OCI-LY3 (cell line): ENCODE measurements at regions not wholly inside any gene's neighbourhood (a gene's known extent, or its start where the extent isn't known, plus 50 kb on each side); places are given as distances from the start of the nearest gene placed in this dataset.

ENCODE experiments used
- H2AFZ ChIP-seq: fragments of 200-600, 300-600 bp; shearing (Covaris generic); 2 replicates; pipeline ENCODE4 v1.6.0; 2014; ENCODE audit warnings: antibody characterized with exemption, low read depth, low read length
- H3K27ac ChIP-seq: fragments of 200-600, 300-600 bp; sonication (generic); 2 replicates; pipeline ENCODE4 v1.5.1; 2014; ENCODE audit warnings: mild to moderate bottlenecking, low read length, moderate library complexity, mixed read lengths
- H3K27me3 ChIP-seq: fragments of 200-600, 300-600 bp; sonication (generic); 2 replicates; pipeline ENCODE4 v1.6.1; 2014; ENCODE audit warnings: low read depth, low read length, mixed read lengths
- H3K36me3 ChIP-seq: fragments of 200-600, 300-600 bp; sonication (generic); replicated peaks from 2 replicates; pipeline ENCODE3; 2014; ENCODE audit warnings: low read depth, low read length, mixed read lengths
- H3K4me1 ChIP-seq: fragments of 300-600, 200-600 bp; sonication (generic); 2 replicates; pipeline ENCODE4 v1.6.1; 2014; ENCODE audit warnings: low read length, mixed read lengths
- H3K4me2 ChIP-seq: fragments of 200-600, 300-600 bp; sonication (generic); 2 replicates; pipeline ENCODE4 v1.6.1; 2014; ENCODE audit warnings: low read length, mixed read lengths
- H3K4me3 ChIP-seq: fragments of 300-600, 200-600 bp; sonication (generic); 2 replicates; pipeline ENCODE4 v1.5.1; 2014; ENCODE audit warnings: antibody characterized with exemption, mild to moderate bottlenecking, low read length, moderate library complexity
- H3K79me2 ChIP-seq: fragments of 300-600, 200-600 bp; shearing (Covaris generic); 2 replicates; pipeline ENCODE4 v1.6.1; 2014; ENCODE audit warnings: mild to moderate bottlenecking, low read length, mixed read lengths
- H3K9ac ChIP-seq: fragments of 300-600, 200-600 bp; shearing (Covaris generic); 2 replicates; pipeline ENCODE4 v1.6.0; 2014; ENCODE audit warnings: mild to moderate bottlenecking, low read length, moderate library complexity
- H3K9me3 ChIP-seq: fragments of 200-600, 300-600 bp; shearing (Covaris generic); 2 replicates; pipeline ENCODE4 v1.6.1; 2014; ENCODE audit warnings: low read length, mixed read lengths; ENCODE audit not compliant: insufficient read depth
- H4K20me1 ChIP-seq: fragments of 200-600, 300-600 bp; sonication (generic); 2 replicates; pipeline ENCODE4 v1.6.1; 2016; ENCODE audit warnings: low read length, mixed read lengths; ENCODE audit not compliant: insufficient read depth
- EZH2phosphoT487 ChIP-seq: fragments of 200-600 bp; shearing (Covaris generic); IDR thresholded peaks from 2 replicates; pipeline ENCODE4 v1.6.1; 2018; ENCODE audit warnings: antibody characterized with exemption, mixed run types, low read depth
- TF ChIP-seq, protein P1 (sequence below): fragments of 200-600, 300-600 bp; sonication (generic); IDR thresholded peaks from 2 replicates; pipeline ENCODE4 v1.5.1; 2014; ENCODE audit warnings: antibody characterized with exemption, low read length, low read depth

DNA sequence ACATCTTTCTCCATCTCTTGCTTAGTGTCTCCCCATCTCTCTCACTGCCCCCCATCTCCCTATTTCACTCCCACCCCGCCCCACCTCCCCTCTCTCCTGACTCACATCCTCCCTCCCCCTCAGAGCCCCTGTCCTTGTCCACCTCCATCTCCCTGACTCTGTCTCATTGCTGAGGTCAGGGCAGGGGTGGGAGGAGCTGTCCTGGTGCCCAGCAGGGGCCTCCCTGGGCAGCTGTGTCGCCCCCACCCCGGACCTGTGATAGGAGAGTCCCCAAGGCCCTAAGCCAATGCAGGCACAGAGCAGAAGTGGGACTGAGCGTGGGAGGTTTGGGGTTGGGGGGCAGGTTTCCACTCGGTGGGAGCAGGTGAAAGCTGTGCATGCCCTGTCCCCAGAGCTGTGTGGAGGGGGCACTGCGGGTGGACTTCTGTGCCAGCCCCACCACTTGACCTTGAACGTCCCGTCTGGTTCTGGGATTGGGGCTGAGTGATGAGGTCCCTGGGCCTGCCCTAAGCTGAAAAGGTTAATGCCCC is 210.8 kb downstream of the TBC1D2B start:
- Histone ChIP-seq H4K20me1 (no peaks in the 10 kb centered on the region), H3K4me2 (no peak overlapping the region), H3K36me3 (no peaks in the 10 kb centered on the region), H3K9me3 (no peaks in the 10 kb centered on the region), H3K9ac (no peak overlapping the region), H3K4me3 (no peak overlapping the region), H3K27ac (no peak overlapping the region), H3K27me3 (no peaks in the 10 kb centered on the region), H3K79me2 (no peaks in the 10 kb centered on the region), H2AFZ (no peak overlapping the region), H3K4me1 (peaks cover 26% of the 10 kb centered on the region)
- no peak for TF ChIP-seq EZH2phosphoT487
- TF ChIP-seq, protein P1, sequence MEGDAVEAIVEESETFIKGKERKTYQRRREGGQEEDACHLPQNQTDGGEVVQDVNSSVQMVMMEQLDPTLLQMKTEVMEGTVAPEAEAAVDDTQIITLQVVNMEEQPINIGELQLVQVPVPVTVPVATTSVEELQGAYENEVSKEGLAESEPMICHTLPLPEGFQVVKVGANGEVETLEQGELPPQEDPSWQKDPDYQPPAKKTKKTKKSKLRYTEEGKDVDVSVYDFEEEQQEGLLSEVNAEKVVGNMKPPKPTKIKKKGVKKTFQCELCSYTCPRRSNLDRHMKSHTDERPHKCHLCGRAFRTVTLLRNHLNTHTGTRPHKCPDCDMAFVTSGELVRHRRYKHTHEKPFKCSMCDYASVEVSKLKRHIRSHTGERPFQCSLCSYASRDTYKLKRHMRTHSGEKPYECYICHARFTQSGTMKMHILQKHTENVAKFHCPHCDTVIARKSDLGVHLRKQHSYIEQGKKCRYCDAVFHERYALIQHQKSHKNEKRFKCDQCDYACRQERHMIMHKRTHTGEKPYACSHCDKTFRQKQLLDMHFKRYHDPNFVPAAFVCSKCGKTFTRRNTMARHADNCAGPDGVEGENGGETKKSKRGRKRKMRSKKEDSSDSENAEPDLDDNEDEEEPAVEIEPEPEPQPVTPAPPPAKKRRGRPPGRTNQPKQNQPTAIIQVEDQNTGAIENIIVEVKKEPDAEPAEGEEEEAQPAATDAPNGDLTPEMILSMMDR = no peak

DNA sequence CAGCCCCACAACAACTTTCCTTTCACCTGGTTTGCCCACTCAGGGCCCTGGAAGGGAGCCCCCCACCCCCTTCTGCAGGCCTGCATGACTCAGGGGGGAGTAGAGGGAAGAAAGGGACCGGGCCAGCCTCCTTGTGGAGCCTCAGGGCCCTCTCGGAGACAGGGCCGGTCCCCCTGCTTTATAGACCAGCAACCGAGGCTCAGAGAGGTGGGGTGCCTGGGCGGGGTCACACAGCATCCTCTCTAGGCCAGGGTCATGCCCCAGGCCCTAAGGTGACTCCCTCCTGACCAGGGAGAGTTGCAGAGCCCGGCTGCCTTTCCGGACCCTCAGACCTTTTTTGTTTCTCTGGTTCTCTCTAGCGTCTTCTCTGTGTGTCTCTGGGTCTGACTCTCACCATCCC is 211.3 kb downstream of the TBC1D2B start:
- no peaks in the 10 kb centered on the region for H3K27me3 ChIP-seq
- no peak overlapping the region for H3K9ac ChIP-seq
- no peak overlapping the region for H3K4me2 ChIP-seq
- no peaks in the 10 kb centered on the region for H3K79me2 ChIP-seq
- no peaks in the 10 kb centered on the region for H4K20me1 ChIP-seq
- no peaks in the 10 kb centered on the region for H3K36me3 ChIP-seq
- H3K9me3 ChIP-seq = no peaks in the 10 kb centered on the region
- no peak overlapping the region for H3K27ac ChIP-seq
- H3K4me3 ChIP-seq = no peak overlapping the region
- TF ChIP-seq, protein P1 = no peak
- no peak for TF ChIP-seq EZH2phosphoT487
- H2AFZ ChIP-seq = no peak overlapping the region
- peaks cover 21% of the 10 kb centered on the region for H3K4me1 ChIP-seq

DNA sequence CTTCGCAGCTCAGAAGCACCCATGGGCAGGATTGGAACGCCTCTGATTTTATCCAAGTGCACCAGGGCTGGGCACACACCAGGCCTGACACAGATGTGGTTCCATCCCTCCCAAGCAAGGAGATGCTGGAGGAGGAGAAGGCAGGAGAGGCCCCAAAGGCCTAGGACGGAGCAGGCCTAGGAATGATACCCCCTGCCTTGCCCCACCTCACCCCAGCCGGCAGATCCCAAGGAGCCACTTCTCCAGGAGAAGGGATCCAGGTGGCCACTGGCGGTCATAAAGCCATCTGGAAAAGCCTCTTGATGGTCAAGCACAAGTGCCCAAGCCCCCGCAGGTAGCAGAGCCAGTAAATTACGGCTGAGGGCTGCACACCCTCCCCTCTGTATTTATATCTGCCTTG is 211.8 kb downstream of the TBC1D2B start:
- Histone ChIP-seq H3K9ac (no peak overlapping the region), H3K79me2 (no peaks in the 10 kb centered on the region)
- TF ChIP-seq EZH2phosphoT487 = no peak
- TF ChIP-seq, protein P1 = no peak

DNA sequence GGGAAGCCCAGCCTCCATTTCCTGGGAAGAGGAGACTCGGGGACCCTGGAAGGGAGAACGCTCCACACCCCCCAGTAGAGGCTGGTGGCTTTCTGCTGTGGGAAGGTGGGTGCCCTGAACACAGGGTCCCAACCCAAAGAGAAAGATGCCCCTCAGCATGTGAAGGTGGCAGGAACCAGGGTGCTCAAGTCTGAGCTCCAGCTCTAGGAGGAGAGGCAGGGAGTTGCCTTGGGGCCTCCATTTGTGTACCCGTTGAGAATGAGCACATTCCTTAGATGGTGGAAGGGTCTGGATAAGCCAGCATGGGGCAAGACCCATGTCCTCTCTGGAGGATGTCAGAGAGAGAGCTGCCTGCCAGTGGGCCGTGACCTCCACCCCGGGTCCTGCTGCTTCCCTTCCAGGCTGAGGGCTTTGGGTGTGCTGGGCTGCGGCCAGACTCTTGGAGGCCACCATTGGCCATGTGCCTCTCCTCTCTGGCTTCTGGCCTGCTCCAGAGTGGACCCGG is 212.4 kb downstream of the TBC1D2B start:
- Histone ChIP-seq H3K79me2 (no peaks in the 10 kb centered on the region), H3K27ac (no peak overlapping the region), H3K27me3 (no peaks in the 10 kb centered on the region), H3K4me1 (peaks cover 11% of the 10 kb centered on the region), H2AFZ (no peak overlapping the region), H4K20me1 (no peaks in the 10 kb centered on the region), H3K4me3 (no peak overlapping the region), H3K4me2 (no peak overlapping the region), H3K9me3 (no peaks in the 10 kb centered on the region), H3K36me3 (no peaks in the 10 kb centered on the region), H3K9ac (no peak overlapping the region)
- TF ChIP-seq, protein P1 = no peak
- no peak for TF ChIP-seq EZH2phosphoT487

More for the DNA sequence above, 211.8 kb downstream of the TBC1D2B start:
- Histone ChIP-seq H3K4me2 (no peak overlapping the region), H3K36me3 (no peaks in the 10 kb centered on the region), H3K4me1 (peaks cover 16% of the 10 kb centered on the region), H3K27me3 (no peaks in the 10 kb centered on the region), H2AFZ (no peak overlapping the region), H3K4me3 (no peak overlapping the region), H3K27ac (no peak overlapping the region), H4K20me1 (no peaks in the 10 kb centered on the region), H3K9me3 (no peaks in the 10 kb centered on the region)
